ENCODE measurements at regions not wholly inside any gene's neighbourhood (a gene's known extent, or its start where the extent isn't known, plus 50 kb on each side); places are given as distances from the start of the nearest gene placed in this dataset.
A peak's percentile ranks its signal among the peaks of the same experiment; 100 is the strongest.

- TF ChIP-seq NR2F6 (IDR thresholded peaks at IDR 0.05): no peak
- TF ChIP-seq NR2F6 (CRISPR knock-in tag; IDR thresholded peaks at IDR 0.05): no peak
- TF ChIP-seq CTCF (CRISPR knock-in tag; IDR thresholded peaks at IDR 0.05): peak; percentile 70
- TF ChIP-seq ZNF281 (CRISPR knock-in tag; IDR thresholded peaks at IDR 0.05; ENCODE audit: borderline replicate concordance): no peak
- TF ChIP-seq ZBTB43 (CRISPR knock-in tag; conservative IDR thresholded peaks at IDR 0.05): no peak
- TF ChIP-seq MAFK (conservative IDR thresholded peaks at IDR 0.05 in 1 of 2, IDR thresholded peaks at IDR 0.05 in 1 of 2; ENCODE audit: low read length in 2 of 2): peak; percentile 65 to 89
- TF ChIP-seq ATM (IDR thresholded peaks at IDR 0.05; ENCODE audit: borderline replicate concordance): no peak
- peak; percentile 77 for TF ChIP-seq MAFF (IDR thresholded peaks at IDR 0.05; ENCODE audit: low read depth, low read length)
- no peak for TF ChIP-seq ZBTB34 (CRISPR knock-in tag; IDR thresholded peaks at IDR 0.05)
- no peak for TF ChIP-seq SOX6 (IDR thresholded peaks at IDR 0.05)
- no peak for TF ChIP-seq SOX6 (CRISPR knock-in tag; IDR thresholded peaks at IDR 0.05)
- peak; percentile 68 for TF ChIP-seq STAG1 (CRISPR knock-in tag; IDR thresholded peaks at IDR 0.05)
- no peak for TF ChIP-seq ZNF567 (CRISPR knock-in tag; IDR thresholded peaks at IDR 0.05; ENCODE audit: borderline replicate concordance)
- TF ChIP-seq EEA1 (CRISPR knock-in tag; IDR thresholded peaks at IDR 0.05; ENCODE audit: borderline replicate concordance): no peak
- peak; percentile 33; the same call in 1 of the 2 replicates for TF ChIP-seq RAD21 (CRISPR knock-in tag; IDR thresholded peaks at IDR 0.05)
- TF ChIP-seq IKZF5 (CRISPR knock-in tag; IDR thresholded peaks at IDR 0.05): no peak
- no peak for TF ChIP-seq NFATC3 (CRISPR knock-in tag; IDR thresholded peaks at IDR 0.05)
- TF ChIP-seq ZNF652 (CRISPR knock-in tag; IDR thresholded peaks at IDR 0.05; ENCODE audit: borderline replicate concordance, low read depth): no peak
- TF ChIP-seq MXD4 (CRISPR knock-in tag; IDR thresholded peaks at IDR 0.05): no peak
- no peak for TF ChIP-seq JDP2 (CRISPR knock-in tag; IDR thresholded peaks at IDR 0.05; ENCODE audit: borderline replicate concordance)
- no peak for TF ChIP-seq GZF1 (CRISPR knock-in tag; IDR thresholded peaks at IDR 0.05)
- no peak for TF ChIP-seq NRL (CRISPR knock-in tag; IDR thresholded peaks at IDR 0.05; ENCODE audit: borderline replicate concordance)
- no peak for TF ChIP-seq KLF15 (CRISPR knock-in tag; IDR thresholded peaks at IDR 0.05; ENCODE audit: borderline replicate concordance)
Measured at GRCh38 chr14:25406818-25407217, 356.9 kb upstream of the STXBP6 start (continued).

Data from HepG2 (cell line).